Transverse colon (tissue), 3 donors: ENCODE measurements at regions not wholly inside any gene's neighbourhood (a gene's known extent, or its start where the extent isn't known, plus 50 kb on each side); places are given as distances from the start of the nearest gene placed in this dataset.

ENCODE experiments used
- EP300 ChIP-seq: sonication (generic); formaldehyde crosslinking; IDR thresholded peaks from one replicate; pipeline ENCODE4 v1.6.1; 2017; ENCODE audit warnings: antibody characterized with exemption, low read depth
- POLR2A ChIP-seq: fragments of 450-650 bp; IDR thresholded peaks from one replicate; pipeline ENCODE4 v1.6.1; 2016; ENCODE audit warnings: antibody characterized with exemption, mild to moderate bottlenecking, moderate library complexity
- POLR2AphosphoS5 ChIP-seq, 3 donors: sonication (generic); formaldehyde crosslinking; IDR thresholded peaks; one replicate each; pipeline ENCODE4 v1.6.1; 2016; ENCODE audit warnings: antibody characterized with exemption in 3 of 3

- TF ChIP-seq EP300, result no peak
- TF ChIP-seq POLR2AphosphoS5 (IDR thresholded peaks at IDR 0.05), result no peak
- no peak for TF ChIP-seq POLR2A
Measured at GRCh38 chr11:79594834-79595233, 154.0 kb upstream of the TENM4 start.
